ENCODE measurements at regions not wholly inside any gene's neighbourhood (a gene's known extent, or its start where the extent isn't known, plus 50 kb on each side); places are given as distances from the start of the nearest gene placed in this dataset.

DNA sequence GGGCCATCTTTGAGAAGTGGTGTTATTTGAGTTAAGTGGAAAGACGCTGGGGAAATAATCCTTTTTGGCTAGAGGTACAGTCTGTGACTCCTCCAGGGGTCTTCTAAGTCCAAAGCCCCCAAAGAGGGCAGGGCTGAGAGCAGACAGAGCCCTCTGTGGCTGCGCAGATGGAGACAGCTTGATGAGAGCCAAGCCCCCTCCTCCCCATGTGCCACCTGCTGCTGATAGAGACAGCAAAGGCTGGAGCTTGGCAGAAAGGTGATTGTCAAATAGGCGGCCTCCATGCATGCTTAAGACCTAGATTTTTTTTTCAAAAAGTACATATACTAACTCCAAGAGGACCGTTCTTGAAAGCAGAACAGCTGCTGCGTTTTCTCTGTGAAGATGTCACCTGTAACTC lies 72.4 kb downstream of the CRYGS start:
- TF ChIP-seq, protein P1, sequence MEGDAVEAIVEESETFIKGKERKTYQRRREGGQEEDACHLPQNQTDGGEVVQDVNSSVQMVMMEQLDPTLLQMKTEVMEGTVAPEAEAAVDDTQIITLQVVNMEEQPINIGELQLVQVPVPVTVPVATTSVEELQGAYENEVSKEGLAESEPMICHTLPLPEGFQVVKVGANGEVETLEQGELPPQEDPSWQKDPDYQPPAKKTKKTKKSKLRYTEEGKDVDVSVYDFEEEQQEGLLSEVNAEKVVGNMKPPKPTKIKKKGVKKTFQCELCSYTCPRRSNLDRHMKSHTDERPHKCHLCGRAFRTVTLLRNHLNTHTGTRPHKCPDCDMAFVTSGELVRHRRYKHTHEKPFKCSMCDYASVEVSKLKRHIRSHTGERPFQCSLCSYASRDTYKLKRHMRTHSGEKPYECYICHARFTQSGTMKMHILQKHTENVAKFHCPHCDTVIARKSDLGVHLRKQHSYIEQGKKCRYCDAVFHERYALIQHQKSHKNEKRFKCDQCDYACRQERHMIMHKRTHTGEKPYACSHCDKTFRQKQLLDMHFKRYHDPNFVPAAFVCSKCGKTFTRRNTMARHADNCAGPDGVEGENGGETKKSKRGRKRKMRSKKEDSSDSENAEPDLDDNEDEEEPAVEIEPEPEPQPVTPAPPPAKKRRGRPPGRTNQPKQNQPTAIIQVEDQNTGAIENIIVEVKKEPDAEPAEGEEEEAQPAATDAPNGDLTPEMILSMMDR (IDR thresholded peaks at IDR 0.05): no peak
- TF ChIP-seq POLR2A (IDR thresholded peaks at IDR 0.05): no peak
- no peak for TF ChIP-seq EP300 (IDR thresholded peaks at IDR 0.05; ENCODE audit: low read depth)
- TF ChIP-seq POLR2AphosphoS5 (IDR thresholded peaks at IDR 0.05): no peak
